ENCODE measurements at regions not wholly inside any gene's neighbourhood (a gene's known extent, or its start where the extent isn't known, plus 50 kb on each side); places are given as distances from the start of the nearest gene placed in this dataset.

DNA sequence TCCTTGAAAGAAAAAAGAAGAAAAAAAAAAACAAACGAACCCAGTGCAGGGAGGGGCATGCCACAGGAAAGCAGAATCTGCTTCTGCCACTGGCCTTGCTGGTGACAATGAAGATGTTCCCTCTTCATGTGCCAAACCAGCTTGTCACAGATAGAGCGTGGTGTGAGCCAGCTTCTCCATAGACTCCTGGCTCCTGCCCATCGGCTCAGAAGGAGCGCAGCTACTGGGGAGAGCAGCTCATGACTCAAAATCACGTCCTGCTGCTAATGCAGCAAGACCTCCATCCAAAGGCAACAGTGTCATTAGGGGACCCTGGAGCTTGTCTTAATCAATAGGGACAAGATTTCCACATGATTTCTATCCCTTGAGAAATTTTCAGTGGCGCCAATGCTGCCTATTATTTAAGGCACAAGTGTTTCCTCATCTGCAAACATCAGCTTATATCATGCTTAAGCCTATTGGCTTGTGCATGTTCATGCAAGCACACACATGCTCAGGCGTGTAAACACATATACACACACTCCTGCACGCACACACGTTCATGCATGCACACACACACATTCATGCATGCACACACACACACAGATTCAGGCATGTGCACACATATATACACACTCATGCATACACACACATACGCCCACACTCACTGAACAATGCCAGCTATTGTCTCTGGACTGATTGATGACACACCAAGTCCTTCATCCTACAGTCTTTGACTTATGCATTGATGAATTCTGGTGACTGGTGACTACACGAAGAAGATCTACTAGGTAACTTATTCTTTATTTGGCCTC lies 682.0 kb upstream of the ID2 start:
- H3K27ac ChIP-seq (ENCODE audit: low read depth, low read length), result no peak overlapping the region
- no peak for ATAC-seq
- H3K27me3 ChIP-seq (ENCODE audit: insufficient read depth, low read length), result 0 out of 2 replicates have a peak, but pooled peaks cover 7% of the 10 kb centered on the region
- H3K4me2 ChIP-seq (ENCODE audit: low read length), result no peak overlapping the region
- H3K4me1 ChIP-seq (ENCODE audit: control insufficient read depth in 1 of 2, insufficient read depth in 2 of 2, low read length in 2 of 2), result no peaks in the 10 kb centered on the region
- H4K20me1 ChIP-seq (ENCODE audit: insufficient read depth), result no peaks in the 10 kb centered on the region
- no peaks in the 10 kb centered on the region for H3K9me3 ChIP-seq (ENCODE audit: control insufficient read depth in 1 of 2, insufficient read depth in 1 of 2, low read depth in 1 of 2, low read length in 2 of 2)
- intact Hi-C loops (cut with micrococcal nuclease), result loop anchor here (2.0 to 5.0 kb wide), 2 partner anchors 287 to 685 kb away; no protein-coding TSS in a partner anchor
- no peak overlapping the region for H3K9ac ChIP-seq (ENCODE audit: low read length)
- ChIA-PET RAD21 (ENCODE audit: low non-redundant PET in 1 of 2, low total read pairs in 2 of 2, uncharacterized antibody in 2 of 2, unreplicated experiment in 2 of 2) (no interaction called here), POLR2A (interaction anchor here (1.1 to 1.8 kb wide), 2 partner anchors 48 to 682 kb away, joined by 3 read pairs; partner anchors contain the start of gene ID2), CTCF (no interaction called here)
- TF ChIP-seq CEBPB (IDR thresholded peaks at IDR 0.05; ENCODE audit: low read depth) (no peak), CBX3 (IDR thresholded peaks at IDR 0.05; ENCODE audit: low read depth) (no peak), RAD21 (IDR thresholded peaks at IDR 0.05; ENCODE audit: low read depth) (no peak), SRF (IDR thresholded peaks at IDR 0.05; ENCODE audit: low read depth) (no peak), ZNF274 (IDR thresholded peaks at IDR 0.05; ENCODE audit: low read depth, low read length) (no peak), POLR2AphosphoS5 (IDR thresholded peaks at IDR 0.05; ENCODE audit: low read depth, low read length) (no peak), SIN3A (IDR thresholded peaks at IDR 0.05; ENCODE audit: low read depth) (no peak), ZFX (IDR thresholded peaks at IDR 0.05) (no peak), TCF7L2 (IDR thresholded peaks at IDR 0.05; ENCODE audit: borderline replicate concordance, extremely low read depth, insufficient read depth, insufficient read length) (no peak), SP1 (IDR thresholded peaks at IDR 0.05; ENCODE audit: low read depth) (no peak), EZH2phosphoT487 (IDR thresholded peaks at IDR 0.05; ENCODE audit: borderline replicate concordance) (no peak), FOSL1 (IDR thresholded peaks at IDR 0.05; ENCODE audit: low read depth) (no peak), EGR1 (IDR thresholded peaks at IDR 0.05; ENCODE audit: low read depth) (no peak), POLR2A (IDR thresholded peaks at IDR 0.05; ENCODE audit: borderline replicate concordance, extremely low read depth, insufficient read depth, insufficient read length) (no peak), YY1 (IDR thresholded peaks at IDR 0.05; ENCODE audit: extremely low read depth, insufficient replicate concordance, low read depth, low read length) (no peak)
- TF ChIP-seq, protein P1, sequence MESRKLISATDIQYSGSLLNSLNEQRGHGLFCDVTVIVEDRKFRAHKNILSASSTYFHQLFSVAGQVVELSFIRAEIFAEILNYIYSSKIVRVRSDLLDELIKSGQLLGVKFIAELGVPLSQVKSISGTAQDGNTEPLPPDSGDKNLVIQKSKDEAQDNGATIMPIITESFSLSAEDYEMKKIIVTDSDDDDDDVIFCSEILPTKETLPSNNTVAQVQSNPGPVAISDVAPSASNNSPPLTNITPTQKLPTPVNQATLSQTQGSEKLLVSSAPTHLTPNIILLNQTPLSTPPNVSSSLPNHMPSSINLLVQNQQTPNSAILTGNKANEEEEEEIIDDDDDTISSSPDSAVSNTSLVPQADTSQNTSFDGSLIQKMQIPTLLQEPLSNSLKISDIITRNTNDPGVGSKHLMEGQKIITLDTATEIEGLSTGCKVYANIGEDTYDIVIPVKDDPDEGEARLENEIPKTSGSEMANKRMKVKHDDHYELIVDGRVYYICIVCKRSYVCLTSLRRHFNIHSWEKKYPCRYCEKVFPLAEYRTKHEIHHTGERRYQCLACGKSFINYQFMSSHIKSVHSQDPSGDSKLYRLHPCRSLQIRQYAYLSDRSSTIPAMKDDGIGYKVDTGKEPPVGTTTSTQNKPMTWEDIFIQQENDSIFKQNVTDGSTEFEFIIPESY (IDR thresholded peaks at IDR 0.05; ENCODE audit: extremely low read depth, insufficient replicate concordance, low read length), result no peak
- TF ChIP-seq, protein P2, sequence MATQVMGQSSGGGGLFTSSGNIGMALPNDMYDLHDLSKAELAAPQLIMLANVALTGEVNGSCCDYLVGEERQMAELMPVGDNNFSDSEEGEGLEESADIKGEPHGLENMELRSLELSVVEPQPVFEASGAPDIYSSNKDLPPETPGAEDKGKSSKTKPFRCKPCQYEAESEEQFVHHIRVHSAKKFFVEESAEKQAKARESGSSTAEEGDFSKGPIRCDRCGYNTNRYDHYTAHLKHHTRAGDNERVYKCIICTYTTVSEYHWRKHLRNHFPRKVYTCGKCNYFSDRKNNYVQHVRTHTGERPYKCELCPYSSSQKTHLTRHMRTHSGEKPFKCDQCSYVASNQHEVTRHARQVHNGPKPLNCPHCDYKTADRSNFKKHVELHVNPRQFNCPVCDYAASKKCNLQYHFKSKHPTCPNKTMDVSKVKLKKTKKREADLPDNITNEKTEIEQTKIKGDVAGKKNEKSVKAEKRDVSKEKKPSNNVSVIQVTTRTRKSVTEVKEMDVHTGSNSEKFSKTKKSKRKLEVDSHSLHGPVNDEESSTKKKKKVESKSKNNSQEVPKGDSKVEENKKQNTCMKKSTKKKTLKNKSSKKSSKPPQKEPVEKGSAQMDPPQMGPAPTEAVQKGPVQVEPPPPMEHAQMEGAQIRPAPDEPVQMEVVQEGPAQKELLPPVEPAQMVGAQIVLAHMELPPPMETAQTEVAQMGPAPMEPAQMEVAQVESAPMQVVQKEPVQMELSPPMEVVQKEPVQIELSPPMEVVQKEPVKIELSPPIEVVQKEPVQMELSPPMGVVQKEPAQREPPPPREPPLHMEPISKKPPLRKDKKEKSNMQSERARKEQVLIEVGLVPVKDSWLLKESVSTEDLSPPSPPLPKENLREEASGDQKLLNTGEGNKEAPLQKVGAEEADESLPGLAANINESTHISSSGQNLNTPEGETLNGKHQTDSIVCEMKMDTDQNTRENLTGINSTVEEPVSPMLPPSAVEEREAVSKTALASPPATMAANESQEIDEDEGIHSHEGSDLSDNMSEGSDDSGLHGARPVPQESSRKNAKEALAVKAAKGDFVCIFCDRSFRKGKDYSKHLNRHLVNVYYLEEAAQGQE (IDR thresholded peaks at IDR 0.05; ENCODE audit: low read depth), result no peak
- TF ChIP-seq, protein P3, sequence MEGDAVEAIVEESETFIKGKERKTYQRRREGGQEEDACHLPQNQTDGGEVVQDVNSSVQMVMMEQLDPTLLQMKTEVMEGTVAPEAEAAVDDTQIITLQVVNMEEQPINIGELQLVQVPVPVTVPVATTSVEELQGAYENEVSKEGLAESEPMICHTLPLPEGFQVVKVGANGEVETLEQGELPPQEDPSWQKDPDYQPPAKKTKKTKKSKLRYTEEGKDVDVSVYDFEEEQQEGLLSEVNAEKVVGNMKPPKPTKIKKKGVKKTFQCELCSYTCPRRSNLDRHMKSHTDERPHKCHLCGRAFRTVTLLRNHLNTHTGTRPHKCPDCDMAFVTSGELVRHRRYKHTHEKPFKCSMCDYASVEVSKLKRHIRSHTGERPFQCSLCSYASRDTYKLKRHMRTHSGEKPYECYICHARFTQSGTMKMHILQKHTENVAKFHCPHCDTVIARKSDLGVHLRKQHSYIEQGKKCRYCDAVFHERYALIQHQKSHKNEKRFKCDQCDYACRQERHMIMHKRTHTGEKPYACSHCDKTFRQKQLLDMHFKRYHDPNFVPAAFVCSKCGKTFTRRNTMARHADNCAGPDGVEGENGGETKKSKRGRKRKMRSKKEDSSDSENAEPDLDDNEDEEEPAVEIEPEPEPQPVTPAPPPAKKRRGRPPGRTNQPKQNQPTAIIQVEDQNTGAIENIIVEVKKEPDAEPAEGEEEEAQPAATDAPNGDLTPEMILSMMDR (IDR thresholded peaks at IDR 0.05 in 2 of 3, conservative IDR thresholded peaks at IDR 0.05 in 1 of 3; ENCODE audit: borderline replicate concordance in 1 of 3, insufficient read depth in 1 of 3, low read depth in 2 of 3, low read length in 2 of 3), result no peak
- TF ChIP-seq, protein P4, sequence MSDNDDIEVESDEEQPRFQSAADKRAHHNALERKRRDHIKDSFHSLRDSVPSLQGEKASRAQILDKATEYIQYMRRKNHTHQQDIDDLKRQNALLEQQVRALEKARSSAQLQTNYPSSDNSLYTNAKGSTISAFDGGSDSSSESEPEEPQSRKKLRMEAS (IDR thresholded peaks at IDR 0.05), result no peak
- DNase-seq (ENCODE audit: low read depth, low spot score), result no peak
- H3K9me2 ChIP-seq (ENCODE audit: insufficient read depth), result no peaks in the 10 kb centered on the region
- no peak overlapping the region for H2AFZ ChIP-seq (ENCODE audit: low read depth, low read length, poor library complexity, severe bottlenecking)
- BruUV-seq (replicated peaks), result no TSS peak
- H3K4me3 ChIP-seq (replicated peaks in 1 of 2; ENCODE audit: low read depth in 1 of 2, low read length in 2 of 2), result no peak overlapping the region
- H3K36me3 ChIP-seq (ENCODE audit: control insufficient read depth in 1 of 2, insufficient read depth in 2 of 2, low read length in 2 of 2), result no peaks in the 10 kb centered on the region
- H3K79me2 ChIP-seq (ENCODE audit: insufficient read depth, low read length), result no peaks in the 10 kb centered on the region
